Liver (tissue), 3 donors: ENCODE measurements at regions not wholly inside any gene's neighbourhood (a gene's known extent, or its start where the extent isn't known, plus 50 kb on each side); places are given as distances from the start of the nearest gene placed in this dataset.

Experiments
- ATF3 ChIP-seq: IDR thresholded peaks from 2 replicates; pipeline ENCODE4 v1.6.1; 2016; ENCODE audit warnings: antibody characterized with exemption
- HNF4G ChIP-seq: IDR thresholded peaks from 2 replicates; pipeline ENCODE4 v1.6.1; 2016; ENCODE audit warnings: antibody characterized with exemption
- RAD21 ChIP-seq, 2 donors: IDR thresholded peaks; 2 replicates each; pipeline ENCODE4 v1.6.1; 2016; ENCODE audit warnings: antibody characterized with exemption in 2 of 2, mild to moderate bottlenecking in 2 of 2
- TF ChIP-seq, protein P1 (sequence below): fragments of 150-350 bp; IDR thresholded peaks from 2 replicates; pipeline ENCODE4 v1.5.1; 2017; ENCODE audit warnings: improper control_type of control experiment, low read depth, low read length; ENCODE audit not compliant: missing input control
- TF ChIP-seq, protein P2 (sequence below): IDR thresholded peaks from 2 replicates; pipeline ENCODE4 v1.6.1; 2016; ENCODE audit warnings: antibody characterized with exemption, mild to moderate bottlenecking
- donor health status: healthy.
- donor health status: healthy.

DNA sequence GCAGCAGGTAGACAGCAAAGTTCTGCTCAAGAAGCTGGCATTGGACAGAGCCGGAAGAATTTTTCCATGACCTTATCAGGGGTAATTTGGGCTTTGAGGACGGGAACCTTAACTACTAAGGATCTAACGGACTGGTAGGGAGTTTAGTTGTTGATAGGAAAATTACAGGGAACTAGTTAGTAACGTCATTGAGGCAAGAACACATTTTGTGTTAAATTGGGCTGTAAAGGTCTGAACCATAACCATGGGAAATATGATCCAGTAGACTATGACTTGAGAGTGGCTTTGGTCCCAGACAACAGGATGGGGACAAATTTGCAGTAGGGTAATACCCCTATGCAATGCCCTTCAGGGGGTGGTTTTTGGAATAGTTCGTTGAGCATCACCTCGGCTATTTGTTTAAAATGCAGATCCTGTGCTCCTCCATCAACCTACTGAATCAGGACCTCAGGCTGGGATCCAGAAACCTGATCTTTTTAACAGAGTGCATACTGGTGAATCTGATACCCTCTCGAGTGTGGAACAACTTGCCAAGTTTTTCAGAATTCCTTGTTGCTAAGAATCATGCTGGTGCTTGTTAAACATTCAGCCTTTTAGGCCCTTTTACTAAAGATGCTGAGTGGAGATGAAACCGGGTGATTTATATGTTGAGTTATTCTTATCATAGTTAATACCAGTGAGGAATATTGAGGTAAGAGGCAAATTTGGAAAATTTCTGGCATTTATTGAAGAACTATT is 255.1 kb downstream of the MAP2K6 start:
- TF ChIP-seq, protein P1, sequence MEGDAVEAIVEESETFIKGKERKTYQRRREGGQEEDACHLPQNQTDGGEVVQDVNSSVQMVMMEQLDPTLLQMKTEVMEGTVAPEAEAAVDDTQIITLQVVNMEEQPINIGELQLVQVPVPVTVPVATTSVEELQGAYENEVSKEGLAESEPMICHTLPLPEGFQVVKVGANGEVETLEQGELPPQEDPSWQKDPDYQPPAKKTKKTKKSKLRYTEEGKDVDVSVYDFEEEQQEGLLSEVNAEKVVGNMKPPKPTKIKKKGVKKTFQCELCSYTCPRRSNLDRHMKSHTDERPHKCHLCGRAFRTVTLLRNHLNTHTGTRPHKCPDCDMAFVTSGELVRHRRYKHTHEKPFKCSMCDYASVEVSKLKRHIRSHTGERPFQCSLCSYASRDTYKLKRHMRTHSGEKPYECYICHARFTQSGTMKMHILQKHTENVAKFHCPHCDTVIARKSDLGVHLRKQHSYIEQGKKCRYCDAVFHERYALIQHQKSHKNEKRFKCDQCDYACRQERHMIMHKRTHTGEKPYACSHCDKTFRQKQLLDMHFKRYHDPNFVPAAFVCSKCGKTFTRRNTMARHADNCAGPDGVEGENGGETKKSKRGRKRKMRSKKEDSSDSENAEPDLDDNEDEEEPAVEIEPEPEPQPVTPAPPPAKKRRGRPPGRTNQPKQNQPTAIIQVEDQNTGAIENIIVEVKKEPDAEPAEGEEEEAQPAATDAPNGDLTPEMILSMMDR: no peak
- TF ChIP-seq ATF3 (no peak), HNF4G (no peak), RAD21 (IDR thresholded peaks at IDR 0.05) (no peak)
- TF ChIP-seq, protein P2, sequence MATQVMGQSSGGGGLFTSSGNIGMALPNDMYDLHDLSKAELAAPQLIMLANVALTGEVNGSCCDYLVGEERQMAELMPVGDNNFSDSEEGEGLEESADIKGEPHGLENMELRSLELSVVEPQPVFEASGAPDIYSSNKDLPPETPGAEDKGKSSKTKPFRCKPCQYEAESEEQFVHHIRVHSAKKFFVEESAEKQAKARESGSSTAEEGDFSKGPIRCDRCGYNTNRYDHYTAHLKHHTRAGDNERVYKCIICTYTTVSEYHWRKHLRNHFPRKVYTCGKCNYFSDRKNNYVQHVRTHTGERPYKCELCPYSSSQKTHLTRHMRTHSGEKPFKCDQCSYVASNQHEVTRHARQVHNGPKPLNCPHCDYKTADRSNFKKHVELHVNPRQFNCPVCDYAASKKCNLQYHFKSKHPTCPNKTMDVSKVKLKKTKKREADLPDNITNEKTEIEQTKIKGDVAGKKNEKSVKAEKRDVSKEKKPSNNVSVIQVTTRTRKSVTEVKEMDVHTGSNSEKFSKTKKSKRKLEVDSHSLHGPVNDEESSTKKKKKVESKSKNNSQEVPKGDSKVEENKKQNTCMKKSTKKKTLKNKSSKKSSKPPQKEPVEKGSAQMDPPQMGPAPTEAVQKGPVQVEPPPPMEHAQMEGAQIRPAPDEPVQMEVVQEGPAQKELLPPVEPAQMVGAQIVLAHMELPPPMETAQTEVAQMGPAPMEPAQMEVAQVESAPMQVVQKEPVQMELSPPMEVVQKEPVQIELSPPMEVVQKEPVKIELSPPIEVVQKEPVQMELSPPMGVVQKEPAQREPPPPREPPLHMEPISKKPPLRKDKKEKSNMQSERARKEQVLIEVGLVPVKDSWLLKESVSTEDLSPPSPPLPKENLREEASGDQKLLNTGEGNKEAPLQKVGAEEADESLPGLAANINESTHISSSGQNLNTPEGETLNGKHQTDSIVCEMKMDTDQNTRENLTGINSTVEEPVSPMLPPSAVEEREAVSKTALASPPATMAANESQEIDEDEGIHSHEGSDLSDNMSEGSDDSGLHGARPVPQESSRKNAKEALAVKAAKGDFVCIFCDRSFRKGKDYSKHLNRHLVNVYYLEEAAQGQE: no peak
